Keratinocyte (primary cell): ENCODE measurements at regions not wholly inside any gene's neighbourhood (a gene's known extent, or its start where the extent isn't known, plus 50 kb on each side); places are given as distances from the start of the nearest gene placed in this dataset.

Experiments
- EZH2 ChIP-seq: IDR thresholded peaks from one replicate; pipeline ENCODE4 v1.6.1; 2012; ENCODE audit warnings: inconsistent platforms, mild to moderate bottlenecking, low read length, moderate library complexity
- TF ChIP-seq, protein P1 (sequence below), 3 experiments: IDR thresholded peaks in 1 of 3; conservative IDR thresholded peaks in 1 of 3; optimal IDR thresholded peaks in 1 of 3; 2 replicates in 2 of 3; 3 replicates in 1 of 3; pipeline versions ENCODE3 to v1.5.1; 2011; ENCODE audit warnings: low read length in 3 of 3, mild to moderate bottlenecking in 3 of 3, moderate library complexity in 2 of 3, control low read depth in 1 of 3, inconsistent platforms in 1 of 3; ENCODE audit not compliant: insufficient read depth in 2 of 3; ENCODE audit errors: extremely low read depth in 1 of 3

DNA sequence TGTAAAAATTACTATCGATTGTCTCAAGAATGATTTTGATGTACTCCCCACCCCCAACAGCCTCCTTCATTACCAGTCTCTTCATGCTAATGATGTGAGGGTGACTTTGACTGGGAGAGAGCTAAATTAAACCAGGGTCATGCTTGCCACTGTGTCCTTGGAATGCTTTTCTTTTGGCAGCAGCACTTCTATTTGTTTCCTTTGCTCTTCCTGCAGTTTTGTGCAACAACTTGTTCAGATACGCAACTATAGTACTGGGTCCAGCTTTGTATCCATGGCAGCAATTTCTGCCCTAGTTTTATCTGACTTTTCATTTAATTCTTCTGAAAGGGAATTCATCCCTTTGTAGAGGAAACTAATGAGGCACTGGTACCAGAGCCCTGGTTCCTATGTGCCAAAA, 2792.1 kb downstream of the PCDH9 start:
- TF ChIP-seq EZH2, result no peak
- TF ChIP-seq, protein P1, sequence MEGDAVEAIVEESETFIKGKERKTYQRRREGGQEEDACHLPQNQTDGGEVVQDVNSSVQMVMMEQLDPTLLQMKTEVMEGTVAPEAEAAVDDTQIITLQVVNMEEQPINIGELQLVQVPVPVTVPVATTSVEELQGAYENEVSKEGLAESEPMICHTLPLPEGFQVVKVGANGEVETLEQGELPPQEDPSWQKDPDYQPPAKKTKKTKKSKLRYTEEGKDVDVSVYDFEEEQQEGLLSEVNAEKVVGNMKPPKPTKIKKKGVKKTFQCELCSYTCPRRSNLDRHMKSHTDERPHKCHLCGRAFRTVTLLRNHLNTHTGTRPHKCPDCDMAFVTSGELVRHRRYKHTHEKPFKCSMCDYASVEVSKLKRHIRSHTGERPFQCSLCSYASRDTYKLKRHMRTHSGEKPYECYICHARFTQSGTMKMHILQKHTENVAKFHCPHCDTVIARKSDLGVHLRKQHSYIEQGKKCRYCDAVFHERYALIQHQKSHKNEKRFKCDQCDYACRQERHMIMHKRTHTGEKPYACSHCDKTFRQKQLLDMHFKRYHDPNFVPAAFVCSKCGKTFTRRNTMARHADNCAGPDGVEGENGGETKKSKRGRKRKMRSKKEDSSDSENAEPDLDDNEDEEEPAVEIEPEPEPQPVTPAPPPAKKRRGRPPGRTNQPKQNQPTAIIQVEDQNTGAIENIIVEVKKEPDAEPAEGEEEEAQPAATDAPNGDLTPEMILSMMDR (optimal IDR thresholded peaks at IDR 0.05 in 1 of 3, IDR thresholded peaks at IDR 0.05 in 1 of 3, conservative IDR thresholded peaks at IDR 0.05 in 1 of 3; ENCODE audit: extremely low read depth in 1 of 3, insufficient read depth in 2 of 3, low read length in 3 of 3), result no peak
